Esophagus muscularis mucosa (tissue), 4 donors: ENCODE measurements at regions not wholly inside any gene's neighbourhood (a gene's known extent, or its start where the extent isn't known, plus 50 kb on each side); places are given as distances from the start of the nearest gene placed in this dataset.
"Not testable (repeated sequence)": the region's sequence is repeated elsewhere in the genome, so short reads cannot be mapped to it uniquely, and the experiment has no call there.

Experiments
- EP300 ChIP-seq: sonication (generic); formaldehyde crosslinking; IDR thresholded peaks from one replicate; pipeline ENCODE4 v1.6.1; 2017; ENCODE audit warnings: antibody characterized with exemption
- POLR2A ChIP-seq: fragments of 450-650 bp; IDR thresholded peaks from one replicate; pipeline ENCODE4 v1.6.1; 2017; ENCODE audit warnings: antibody characterized with exemption, moderate library complexity, mild to moderate bottlenecking, low read depth
- POLR2AphosphoS5 ChIP-seq, 2 donors: sonication (generic); formaldehyde crosslinking; IDR thresholded peaks; one replicate each; pipeline ENCODE4 v1.6.1; 2017; ENCODE audit warnings: antibody characterized with exemption in 2 of 2
- TF ChIP-seq, protein P1 (sequence below), 3 experiments: fragments of 200-600 bp in 2 of 3; fragments of 450-650 bp in 1 of 3; sonication (generic) in 2 of 3; IDR thresholded peaks; one replicate each; pipeline ENCODE4 v1.5.1; 2017 to 2019; ENCODE audit warnings: antibody characterized with exemption in 3 of 3, mild to moderate bottlenecking in 2 of 3, moderate library complexity in 1 of 3

DNA sequence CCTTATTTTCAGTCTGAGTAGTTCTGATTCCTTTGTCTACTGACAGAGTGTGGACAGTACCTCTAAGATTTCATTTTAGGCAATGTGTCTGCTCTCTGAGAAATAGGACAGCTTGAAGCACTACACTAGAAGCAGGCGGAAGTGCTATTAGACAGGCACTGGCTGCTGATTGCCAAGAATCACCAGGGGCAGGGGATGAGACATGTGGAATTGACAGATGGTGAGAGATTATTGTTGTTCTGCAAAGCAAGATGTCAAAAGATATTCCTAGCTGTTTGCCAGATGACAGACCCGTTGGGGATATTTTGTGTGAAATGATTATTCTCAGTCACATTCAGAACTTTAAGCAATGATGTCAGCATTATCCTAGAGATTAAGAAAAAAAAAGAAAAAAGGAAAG is 323.3 kb downstream of the ANKRD30B start:
- TF ChIP-seq, protein P1, sequence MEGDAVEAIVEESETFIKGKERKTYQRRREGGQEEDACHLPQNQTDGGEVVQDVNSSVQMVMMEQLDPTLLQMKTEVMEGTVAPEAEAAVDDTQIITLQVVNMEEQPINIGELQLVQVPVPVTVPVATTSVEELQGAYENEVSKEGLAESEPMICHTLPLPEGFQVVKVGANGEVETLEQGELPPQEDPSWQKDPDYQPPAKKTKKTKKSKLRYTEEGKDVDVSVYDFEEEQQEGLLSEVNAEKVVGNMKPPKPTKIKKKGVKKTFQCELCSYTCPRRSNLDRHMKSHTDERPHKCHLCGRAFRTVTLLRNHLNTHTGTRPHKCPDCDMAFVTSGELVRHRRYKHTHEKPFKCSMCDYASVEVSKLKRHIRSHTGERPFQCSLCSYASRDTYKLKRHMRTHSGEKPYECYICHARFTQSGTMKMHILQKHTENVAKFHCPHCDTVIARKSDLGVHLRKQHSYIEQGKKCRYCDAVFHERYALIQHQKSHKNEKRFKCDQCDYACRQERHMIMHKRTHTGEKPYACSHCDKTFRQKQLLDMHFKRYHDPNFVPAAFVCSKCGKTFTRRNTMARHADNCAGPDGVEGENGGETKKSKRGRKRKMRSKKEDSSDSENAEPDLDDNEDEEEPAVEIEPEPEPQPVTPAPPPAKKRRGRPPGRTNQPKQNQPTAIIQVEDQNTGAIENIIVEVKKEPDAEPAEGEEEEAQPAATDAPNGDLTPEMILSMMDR (IDR thresholded peaks at IDR 0.05): not testable (repeated sequence)
- TF ChIP-seq POLR2A; EP300; POLR2AphosphoS5 (IDR thresholded peaks at IDR 0.05): not testable (repeated sequence)
